ENCODE measurements at regions not wholly inside any gene's neighbourhood (a gene's known extent, or its start where the extent isn't known, plus 50 kb on each side); places are given as distances from the start of the nearest gene placed in this dataset.

- no peak for DNase-seq (ENCODE audit: low read depth)
Observed at GRCh38 chr13:68293631-68294030, 1063.5 kb upstream of the PCDH9 start.

GRCh38 chr13:68292601-68293000 is 1062.5 kb upstream of the PCDH9 start:
- DNase-seq (ENCODE audit: low read depth) = no peak

- DNase-seq (ENCODE audit: low read depth) = no peak
Observed at GRCh38 chr13:68291595-68291994, 1061.5 kb upstream of the PCDH9 start.

GRCh38 chr13:68275758-68276157 is 1045.6 kb upstream of the PCDH9 start:
- DNase-seq (ENCODE audit: low read depth) = no peak

- DNase-seq (ENCODE audit: low read depth) = no peak
Observed at GRCh38 chr13:68272652-68273051, 1042.5 kb upstream of the PCDH9 start.

- DNase-seq (ENCODE audit: low read depth) = no peak
Observed at GRCh38 chr13:68264692-68265091, 1034.6 kb upstream of the PCDH9 start.

- DNase-seq (ENCODE audit: low read depth) = no peak
Observed at GRCh38 chr13:68261105-68261504, 1031.0 kb upstream of the PCDH9 start.

- DNase-seq (ENCODE audit: low read depth) = peak; percentile 17
Observed at GRCh38 chr13:68257111-68257842, 1027.1 kb upstream of the PCDH9 start.

- no peak for DNase-seq (ENCODE audit: low read depth)
Observed at GRCh38 chr13:68254151-68254550, 1024.0 kb upstream of the PCDH9 start.

- peak; percentile 15 for DNase-seq (ENCODE audit: low read depth)
Observed at GRCh38 chr13:68234274-68234673, 1004.1 kb upstream of the PCDH9 start.

GRCh38 chr13:68232351-68233130 is 1002.4 kb upstream of the PCDH9 start:
- peak; percentile 65 for DNase-seq (ENCODE audit: low read depth)

GRCh38 chr13:68214691-68215415 is 984.7 kb upstream of the PCDH9 start:
- DNase-seq (ENCODE audit: low read depth) = no peak

GRCh38 chr13:68199271-68199670 is 969.1 kb upstream of the PCDH9 start:
- no peak for DNase-seq (ENCODE audit: low read depth)

GRCh38 chr13:68190818-68191217 is 960.7 kb upstream of the PCDH9 start:
- peak; percentile 73 for DNase-seq (ENCODE audit: low read depth)

- no peak for DNase-seq (ENCODE audit: low read depth)
Observed at GRCh38 chr13:68185444-68186141, 955.5 kb upstream of the PCDH9 start.

- peak; percentile 83 for DNase-seq (ENCODE audit: low read depth)
Observed at GRCh38 chr13:68176475-68176874, 946.3 kb upstream of the PCDH9 start.

- DNase-seq (ENCODE audit: low read depth) = no peak
Observed at GRCh38 chr13:68174893-68175292, 944.8 kb upstream of the PCDH9 start.

- DNase-seq (ENCODE audit: low read depth) = peak; percentile 68
Observed at GRCh38 chr13:68173111-68173510, 943.0 kb upstream of the PCDH9 start.

- DNase-seq (ENCODE audit: low read depth) = no peak
Observed at GRCh38 chr13:68170961-68171360, 940.8 kb upstream of the PCDH9 start.

GRCh38 chr13:68168448-68168847 is 938.3 kb upstream of the PCDH9 start:
- no peak for DNase-seq (ENCODE audit: low read depth)

GRCh38 chr13:68160466-68160865 is 930.3 kb upstream of the PCDH9 start:
- DNase-seq (ENCODE audit: low read depth) = no peak

GRCh38 chr13:68152414-68152813 is 922.3 kb upstream of the PCDH9 start:
- DNase-seq (ENCODE audit: low read depth) = no peak
